Keratinocyte (primary cell): ENCODE measurements at regions not wholly inside any gene's neighbourhood (a gene's known extent, or its start where the extent isn't known, plus 50 kb on each side); places are given as distances from the start of the nearest gene placed in this dataset.

ENCODE experiments used
- DNase-seq: peaks from one replicate; pipeline ENCODE4 v3.0.0-alpha.2; 2011; ENCODE audit warnings: low read depth, missing footprints, low spot score
- FAIRE-seq: peaks from 2 replicates; lab custom pipeline; 2011; peaks lifted over from hg19 to GRCh38; lab: Jason Lieb, UNC
- H2AFZ ChIP-seq: 2 replicates; pipeline ENCODE4 v1.6.0; 2012; ENCODE audit warnings: low read length, control low read depth, inconsistent platforms; ENCODE audit not compliant: control insufficient read depth
- H3K27ac ChIP-seq: 2 replicates; pipeline ENCODE4 v1.5.1; 2011; ENCODE audit warnings: low read length; ENCODE audit not compliant: control insufficient read depth, insufficient read depth
- H3K27me3 ChIP-seq: 3 replicates; pipeline ENCODE4 v1.6.0; 2011; ENCODE audit warnings: low read length; ENCODE audit not compliant: control insufficient read depth, insufficient read depth; ENCODE audit errors: extremely low read depth
- H3K36me3 ChIP-seq, 2 experiments: 2 replicates in 1 of 2; 3 replicates in 1 of 2; pipeline ENCODE4 v1.5.1; 2011; ENCODE audit warnings: low read length in 2 of 2, mild to moderate bottlenecking in 1 of 2; ENCODE audit not compliant: control insufficient read depth in 2 of 2, insufficient read depth in 2 of 2; ENCODE audit errors: extremely low read depth in 1 of 2
- H3K4me1 ChIP-seq: 3 replicates; pipeline ENCODE4 v1.5.1; 2011; ENCODE audit warnings: low read length; ENCODE audit not compliant: control insufficient read depth, insufficient read depth; ENCODE audit errors: extremely low read depth
- H3K4me2 ChIP-seq: 3 replicates; pipeline ENCODE4 v1.6.0; 2011; ENCODE audit warnings: low read depth, low read length; ENCODE audit not compliant: control insufficient read depth, insufficient read depth; ENCODE audit errors: extremely low read depth
- H3K4me3 ChIP-seq, 3 experiments: fragments of 200-600 bp in 1 of 3; sonication (generic) in 1 of 3; 2 replicates in 2 of 3; 3 replicates in 1 of 3; pipeline ENCODE4 v1.5.1; 2011 to 2016; ENCODE audit warnings: low read length in 3 of 3, mild to moderate bottlenecking in 3 of 3, control low read depth in 2 of 3, inconsistent platforms in 1 of 3, low read depth in 1 of 3, mixed read lengths in 1 of 3, mixed run types in 1 of 3, moderate library complexity in 1 of 3; ENCODE audit not compliant: control insufficient read depth in 2 of 3, insufficient read depth in 2 of 3; ENCODE audit errors: extremely low read depth in 1 of 3
- H3K79me2 ChIP-seq: 2 replicates; pipeline ENCODE4 v1.6.0; 2012; ENCODE audit warnings: low read length; ENCODE audit not compliant: control insufficient read depth, insufficient read depth
- H3K9ac ChIP-seq: 3 replicates; pipeline ENCODE4 v1.6.0; 2011; ENCODE audit warnings: low read length; ENCODE audit not compliant: control insufficient read depth, insufficient read depth; ENCODE audit errors: extremely low read depth
- H3K9me1 ChIP-seq: 3 replicates; pipeline ENCODE4 v1.6.0; 2011; ENCODE audit warnings: low read length; ENCODE audit not compliant: control insufficient read depth, insufficient read depth; ENCODE audit errors: extremely low read depth
- H3K9me3 ChIP-seq: 2 replicates; pipeline ENCODE4 v1.5.1; 2012; ENCODE audit warnings: low read depth, low read length; ENCODE audit not compliant: control insufficient read depth
- H4K20me1 ChIP-seq: 3 replicates; pipeline ENCODE4 v1.6.0; 2011; ENCODE audit warnings: low read length; ENCODE audit not compliant: control insufficient read depth, insufficient read depth; ENCODE audit errors: extremely low read depth
- EZH2 ChIP-seq: IDR thresholded peaks from one replicate; pipeline ENCODE4 v1.6.1; 2012; ENCODE audit warnings: inconsistent platforms, mild to moderate bottlenecking, low read length, moderate library complexity
- dilution Hi-C: fragments of 300-500 bp; cut with MboI; formaldehyde crosslinking; loops from one replicate; pipeline ENCODE4 v1.7.0; 2020; ENCODE audit warnings: low sequenced_read_pairs; ENCODE audit not compliant: extremely low pct_ligation_motif_present
- TF ChIP-seq, protein P1 (sequence below), 3 experiments: IDR thresholded peaks in 1 of 3; conservative IDR thresholded peaks in 1 of 3; optimal IDR thresholded peaks in 1 of 3; 2 replicates in 2 of 3; 3 replicates in 1 of 3; pipeline versions ENCODE3 to v1.5.1; 2011; ENCODE audit warnings: low read length in 3 of 3, mild to moderate bottlenecking in 3 of 3, moderate library complexity in 2 of 3, control low read depth in 1 of 3, inconsistent platforms in 1 of 3; ENCODE audit not compliant: insufficient read depth in 2 of 3; ENCODE audit errors: extremely low read depth in 1 of 3

DNA sequence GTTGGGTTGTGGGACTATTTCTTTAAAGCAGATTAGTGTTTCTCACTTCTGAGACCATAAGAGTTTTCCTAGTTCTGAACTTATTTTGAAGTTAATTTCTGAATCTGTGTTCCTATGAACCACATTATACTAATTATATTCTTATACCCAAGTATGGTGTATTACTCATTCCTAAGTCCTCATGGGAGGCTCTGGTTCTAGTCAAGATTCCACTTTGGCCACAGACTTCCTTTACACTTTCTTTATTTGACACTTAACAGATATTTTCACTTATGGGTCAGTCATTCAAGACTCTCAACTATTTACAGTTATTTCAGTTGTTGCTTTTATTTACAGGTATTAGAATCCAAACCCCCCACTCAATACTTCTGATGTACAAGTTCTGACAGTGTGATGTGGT lies 937.2 kb upstream of the TYRP1 start:
- no peak overlapping the region for H3K4me3 ChIP-seq
- H3K27me3 ChIP-seq, result no peaks in the 10 kb centered on the region
- no peak overlapping the region for H2AFZ ChIP-seq
- no peak overlapping the region for H3K9ac ChIP-seq
- no peaks in the 10 kb centered on the region for H3K9me1 ChIP-seq
- no peak overlapping the region for H3K27ac ChIP-seq
- no peaks in the 10 kb centered on the region for H3K9me3 ChIP-seq
- H3K36me3 ChIP-seq, result no peaks in the 10 kb centered on the region
- no peaks in the 10 kb centered on the region for H3K79me2 ChIP-seq
- H3K4me2 ChIP-seq, result no peak overlapping the region
- no peak for FAIRE-seq
- no peak for DNase-seq
- H4K20me1 ChIP-seq, result no peaks in the 10 kb centered on the region
- no peak for TF ChIP-seq EZH2
- TF ChIP-seq, protein P1, sequence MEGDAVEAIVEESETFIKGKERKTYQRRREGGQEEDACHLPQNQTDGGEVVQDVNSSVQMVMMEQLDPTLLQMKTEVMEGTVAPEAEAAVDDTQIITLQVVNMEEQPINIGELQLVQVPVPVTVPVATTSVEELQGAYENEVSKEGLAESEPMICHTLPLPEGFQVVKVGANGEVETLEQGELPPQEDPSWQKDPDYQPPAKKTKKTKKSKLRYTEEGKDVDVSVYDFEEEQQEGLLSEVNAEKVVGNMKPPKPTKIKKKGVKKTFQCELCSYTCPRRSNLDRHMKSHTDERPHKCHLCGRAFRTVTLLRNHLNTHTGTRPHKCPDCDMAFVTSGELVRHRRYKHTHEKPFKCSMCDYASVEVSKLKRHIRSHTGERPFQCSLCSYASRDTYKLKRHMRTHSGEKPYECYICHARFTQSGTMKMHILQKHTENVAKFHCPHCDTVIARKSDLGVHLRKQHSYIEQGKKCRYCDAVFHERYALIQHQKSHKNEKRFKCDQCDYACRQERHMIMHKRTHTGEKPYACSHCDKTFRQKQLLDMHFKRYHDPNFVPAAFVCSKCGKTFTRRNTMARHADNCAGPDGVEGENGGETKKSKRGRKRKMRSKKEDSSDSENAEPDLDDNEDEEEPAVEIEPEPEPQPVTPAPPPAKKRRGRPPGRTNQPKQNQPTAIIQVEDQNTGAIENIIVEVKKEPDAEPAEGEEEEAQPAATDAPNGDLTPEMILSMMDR (optimal IDR thresholded peaks at IDR 0.05 in 1 of 3, IDR thresholded peaks at IDR 0.05 in 1 of 3, conservative IDR thresholded peaks at IDR 0.05 in 1 of 3; ENCODE audit: extremely low read depth in 1 of 3, insufficient read depth in 2 of 3, low read length in 3 of 3), result no peak
- dilution Hi-C loops, result no loop called here
- H3K4me1 ChIP-seq, result no peaks in the 10 kb centered on the region

DNA sequence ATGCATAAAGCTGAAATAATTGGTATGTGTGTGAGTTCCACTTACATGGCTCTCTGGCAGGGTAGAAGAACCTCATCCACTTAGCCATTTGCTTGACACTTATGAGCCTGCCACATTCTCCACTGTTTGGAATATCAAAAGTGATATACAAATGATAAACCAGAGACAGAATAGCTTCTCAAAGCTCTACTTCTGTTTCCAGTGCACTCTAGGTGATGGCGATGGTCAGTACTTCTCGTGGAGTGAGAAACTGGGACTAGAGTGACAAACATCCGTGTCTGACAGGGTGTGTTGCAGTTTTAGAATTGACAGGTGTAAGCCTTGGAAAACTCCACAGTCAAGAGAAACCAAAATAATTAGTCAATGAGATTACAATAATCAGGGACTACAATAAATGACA lies 935.8 kb upstream of the TYRP1 start:
- Histone ChIP-seq H2AFZ (no peak overlapping the region), H3K4me2 (no peak overlapping the region), H3K79me2 (no peaks in the 10 kb centered on the region), H3K9me3 (no peaks in the 10 kb centered on the region), H3K4me3 (no peak overlapping the region), H3K27me3 (no peaks in the 10 kb centered on the region), H3K9ac (no peak overlapping the region), H3K4me1 (no peaks in the 10 kb centered on the region), H3K36me3 (no peaks in the 10 kb centered on the region), H3K9me1 (no peaks in the 10 kb centered on the region), H3K27ac (no peak overlapping the region), H4K20me1 (no peaks in the 10 kb centered on the region)
- dilution Hi-C loops, result no loop called here
- FAIRE-seq (no peak), DNase-seq (no peak)
- TF ChIP-seq EZH2, result no peak
- TF ChIP-seq, protein P1 (optimal IDR thresholded peaks at IDR 0.05 in 1 of 3, IDR thresholded peaks at IDR 0.05 in 1 of 3, conservative IDR thresholded peaks at IDR 0.05 in 1 of 3; ENCODE audit: extremely low read depth in 1 of 3, insufficient read depth in 2 of 3, low read length in 3 of 3), result no peak
